ENCODE measurements at regions not wholly inside any gene's neighbourhood (a gene's known extent, or its start where the extent isn't known, plus 50 kb on each side); places are given as distances from the start of the nearest gene placed in this dataset.

GRCh38 chr12:3924761-3925160 lies 51.6 kb upstream of the PARP11 start:
- TF ChIP-seq CTCF (IDR thresholded peaks at IDR 0.05) (no peak), POLR2A (IDR thresholded peaks at IDR 0.05) (no peak)

Data from testis (tissue), 2 donors.